H1 (cell line): ENCODE measurements at regions not wholly inside any gene's neighbourhood (a gene's known extent, or its start where the extent isn't known, plus 50 kb on each side); places are given as distances from the start of the nearest gene placed in this dataset.

Source experiments
- MAFK ChIP-seq: IDR thresholded peaks from 2 replicates; pipeline ENCODE4 v1.6.1; 2012; ENCODE audit warnings: low read depth, mild to moderate bottlenecking, improper control_type of control experiment, low read length
- RNF2 ChIP-seq: fragments of 200-900, 300-1000 bp; sonication (generic); IDR thresholded peaks from 2 replicates; pipeline ENCODE4 v1.7.1; 2016; ENCODE audit warnings: borderline replicate concordance, low read depth, mild to moderate bottlenecking, antibody characterized with exemption, low read length; ENCODE audit not compliant: poor library complexity, severe bottlenecking; ENCODE audit errors: missing control alignments

DNA sequence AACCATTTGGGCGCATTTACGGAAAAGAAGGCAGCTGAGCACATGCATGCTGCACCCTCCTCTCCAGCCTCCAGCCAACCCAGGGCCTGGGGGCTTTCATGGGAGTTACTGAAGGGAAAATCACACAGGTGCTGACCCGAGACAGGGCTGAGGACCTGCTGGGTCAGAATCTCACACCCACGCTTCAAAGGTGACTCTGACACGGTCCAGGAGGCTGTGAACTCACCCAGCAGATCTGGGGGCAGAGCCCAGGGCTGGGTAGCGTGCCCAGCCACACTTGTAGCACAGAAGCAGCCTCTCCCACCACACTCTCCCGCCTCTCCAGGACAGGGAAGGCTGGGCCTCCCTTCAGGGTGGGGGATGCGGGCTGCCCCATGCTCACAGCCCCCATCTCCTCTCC is 347.6 kb downstream of the CTTN start (continued):
- TF ChIP-seq RNF2 (no peak), MAFK (no peak)
